Putamen (tissue), 1 donor: ENCODE measurements at regions not wholly inside any gene's neighbourhood (a gene's known extent, or its start where the extent isn't known, plus 50 kb on each side); places are given as distances from the start of the nearest gene placed in this dataset.
"Not testable (repeated sequence)": the region's sequence is repeated elsewhere in the genome, so short reads cannot be mapped to it uniquely, and the experiment has no call there.

ENCODE experiments used
- DNase-seq: peaks from one replicate; pipeline ENCODE4 v3.0.0-alpha.2; 2016; ENCODE audit warnings: low spot score

- DNase-seq = no peak
These were observed 233.0 kb upstream of the MAD2L1 start for GRCh38 chr4:120299631-120300030.

- no peak for DNase-seq
These were observed 226.7 kb upstream of the MAD2L1 start for GRCh38 chr4:120293341-120293740.

- no peak for DNase-seq
These were observed 224.9 kb upstream of the MAD2L1 start for GRCh38 chr4:120291541-120291940.

DNA sequence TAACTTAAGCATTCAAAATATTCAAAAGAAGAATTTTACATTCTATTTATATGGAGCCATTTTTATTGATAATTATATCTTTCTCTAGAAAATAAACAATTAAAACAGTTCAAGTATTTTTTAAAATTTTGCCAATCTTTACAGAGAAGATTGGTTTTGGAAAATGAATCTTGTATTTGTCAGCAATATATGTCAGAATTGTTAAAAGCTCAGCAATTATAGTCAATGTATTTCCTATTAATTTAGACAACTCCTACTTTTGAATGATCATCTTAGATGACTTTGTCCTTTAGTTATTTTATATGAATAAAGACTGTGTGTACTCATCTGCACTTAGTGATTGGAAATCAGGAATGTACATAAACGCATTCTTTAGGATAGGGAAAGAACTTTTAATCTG, 223.9 kb upstream of the MAD2L1 start:
- DNase-seq = no peak

DNA sequence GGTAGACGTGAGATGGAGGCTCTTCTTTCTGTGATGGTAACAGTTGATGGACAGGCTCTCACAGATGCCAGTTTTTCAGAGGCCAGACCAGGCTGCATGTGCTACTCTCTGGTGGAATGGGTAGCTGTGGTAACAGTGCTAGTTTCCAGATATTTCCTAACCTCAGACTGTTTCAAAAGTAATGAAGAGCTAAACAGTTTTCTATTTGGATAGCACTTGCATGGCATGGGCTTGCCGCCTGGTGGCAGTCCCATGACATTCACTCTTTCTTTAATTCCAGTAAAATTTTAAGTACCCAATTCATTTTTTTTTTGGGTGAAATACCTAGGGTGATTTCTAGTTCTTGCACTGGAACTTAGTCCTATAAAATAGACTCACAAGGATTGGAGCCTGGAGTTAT, 220.2 kb upstream of the MAD2L1 start:
- DNase-seq = no peak

GRCh38 chr4:120281581-120281980, 214.9 kb upstream of the MAD2L1 start:
- DNase-seq = no peak

GRCh38 chr4:120277391-120277790, 210.7 kb upstream of the MAD2L1 start:
- DNase-seq = no peak

DNA sequence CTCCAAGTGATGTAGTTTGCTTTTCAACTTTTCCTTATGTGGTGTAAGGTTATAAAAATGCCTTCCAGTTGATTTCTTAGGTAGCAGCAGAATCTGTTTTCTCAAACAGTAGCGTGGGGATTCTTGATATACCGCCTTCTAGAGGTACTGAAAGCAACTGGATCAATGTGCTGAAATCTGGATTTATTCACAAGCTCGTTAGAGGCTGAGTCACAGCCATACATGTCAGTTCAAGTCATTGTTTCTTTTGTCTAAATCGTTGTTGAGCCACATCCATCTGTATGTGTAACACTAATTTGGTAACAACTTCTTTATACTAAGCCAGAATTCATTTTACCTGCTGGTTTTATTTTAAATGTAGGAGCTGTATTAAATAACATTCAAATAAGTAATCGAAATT, 200.0 kb upstream of the MAD2L1 start:
- DNase-seq = no peak

GRCh38 chr4:120263618-120264017, 197.0 kb upstream of the MAD2L1 start:
- DNase-seq = no peak

GRCh38 chr4:120261117-120261516, 194.5 kb upstream of the MAD2L1 start:
- no peak for DNase-seq

DNA sequence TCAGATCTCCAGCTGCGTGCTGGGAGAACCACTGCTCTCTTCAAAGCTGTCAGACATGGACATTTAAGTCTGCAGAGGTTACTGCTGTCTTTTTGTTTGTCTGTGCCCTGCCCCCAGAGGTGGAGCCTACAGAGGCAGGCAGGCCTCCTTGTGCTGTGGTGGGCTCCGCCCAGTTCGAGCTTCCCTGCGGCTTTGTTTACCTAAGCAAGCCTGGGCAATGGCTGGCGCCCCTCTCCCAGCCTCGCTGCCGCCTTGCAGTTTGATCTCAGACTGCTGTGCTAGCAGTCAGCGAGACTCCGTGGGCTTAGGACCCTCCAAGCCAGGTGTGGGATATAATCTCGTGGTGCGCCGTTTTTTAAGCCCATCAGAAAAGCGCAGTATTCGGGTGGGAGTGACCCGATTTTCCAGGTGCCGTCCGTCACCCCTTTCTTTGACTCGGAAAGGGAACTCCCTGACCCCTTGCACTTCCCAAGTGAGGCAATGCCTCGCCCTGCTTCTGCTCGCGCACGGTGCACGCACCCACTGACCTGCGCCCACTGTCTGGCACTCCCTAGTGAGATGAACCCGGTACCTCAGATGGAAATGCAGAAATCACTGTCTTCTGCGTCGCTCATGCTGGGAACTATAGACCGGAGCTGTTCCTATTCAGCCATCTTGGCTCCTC, 189.6 kb upstream of the MAD2L1 start:
- not testable (repeated sequence) for DNase-seq

- DNase-seq = no peak
These were observed 171.8 kb upstream of the MAD2L1 start for GRCh38 chr4:120238277-120238973.

- no peak for DNase-seq
These were observed 170.2 kb upstream of the MAD2L1 start for GRCh38 chr4:120236873-120237272.

- no peak for DNase-seq
These were observed 165.4 kb upstream of the MAD2L1 start for GRCh38 chr4:120232050-120232449.

DNA sequence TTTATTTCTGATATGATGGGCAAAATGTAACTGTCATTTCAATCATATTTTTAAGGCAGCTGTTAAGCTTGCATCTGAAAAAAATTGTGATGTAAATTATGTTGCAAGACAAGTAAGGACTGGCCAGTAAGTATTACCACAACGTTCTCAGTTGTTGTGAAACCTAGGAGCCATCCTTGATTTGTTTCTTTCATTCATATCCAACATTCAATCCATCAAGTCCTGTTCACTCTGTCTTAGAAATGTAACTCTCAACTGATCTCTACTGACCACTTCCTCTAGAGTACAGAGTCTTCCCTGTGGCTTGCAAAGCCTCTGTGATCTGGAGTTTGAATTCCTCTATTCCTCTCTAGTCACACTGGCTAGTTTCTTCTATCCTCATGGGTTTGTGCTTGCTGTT, 161.4 kb upstream of the MAD2L1 start:
- no peak for DNase-seq

DNA sequence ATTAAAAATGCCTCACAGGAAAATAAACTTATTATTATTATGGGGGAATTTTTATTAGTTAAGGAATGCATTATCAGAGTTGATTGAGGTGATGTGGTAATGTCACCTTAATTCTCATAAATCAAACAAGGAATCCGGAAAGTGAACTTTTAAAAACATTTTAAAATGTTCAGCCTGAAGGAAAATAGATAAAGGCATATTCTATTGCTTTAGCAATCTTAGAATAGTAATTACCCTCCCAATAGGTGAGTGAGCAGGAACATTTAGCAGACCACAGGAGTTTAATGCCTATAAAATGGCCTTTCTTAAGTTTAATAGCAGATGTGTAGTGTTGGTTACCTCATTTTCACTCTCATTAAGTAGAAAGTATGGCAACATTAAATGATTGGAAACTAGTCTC, 160.9 kb upstream of the MAD2L1 start:
- DNase-seq = no peak

GRCh38 chr4:120225527-120225926, 158.9 kb upstream of the MAD2L1 start:
- DNase-seq = no peak

DNA sequence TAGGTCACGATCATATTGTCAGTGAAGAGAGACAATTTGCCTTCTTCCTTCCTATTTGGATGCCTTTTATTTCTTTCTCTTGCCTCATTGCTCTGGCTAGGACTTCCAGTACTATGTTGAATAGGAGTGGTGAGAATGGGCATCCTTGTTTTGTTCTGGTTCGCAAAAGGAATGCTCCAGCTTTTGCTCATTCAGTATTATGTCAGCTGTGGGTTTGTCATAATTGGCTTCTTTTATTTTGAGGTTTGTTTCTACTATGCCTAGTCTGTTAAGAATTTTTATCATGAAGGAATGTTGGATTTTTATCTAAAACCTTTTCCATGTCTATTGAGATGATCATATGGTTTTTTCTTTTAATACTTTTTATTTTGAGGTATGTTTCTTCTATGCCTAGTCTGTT, 152.3 kb upstream of the MAD2L1 start:
- DNase-seq = no peak

DNA sequence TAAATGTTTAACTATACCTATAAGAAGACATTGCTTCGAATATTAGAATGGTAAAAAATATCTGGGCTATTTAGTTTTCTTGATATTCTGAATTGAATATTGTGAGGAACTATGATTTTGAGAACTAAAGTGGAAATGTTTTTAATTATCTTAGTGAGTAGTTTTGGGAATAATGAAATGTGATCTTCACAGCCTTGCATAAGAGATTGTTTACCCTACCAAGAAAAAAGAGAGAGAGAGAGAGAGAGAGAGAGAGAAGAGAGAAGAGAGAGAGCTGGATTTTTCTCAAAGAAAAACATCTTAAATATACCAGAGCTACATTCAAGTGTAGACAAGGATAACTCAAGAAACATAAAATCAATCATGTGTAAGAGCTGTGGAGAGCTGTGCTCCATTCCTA, 148.7 kb upstream of the MAD2L1 start:
- no peak for DNase-seq

DNA sequence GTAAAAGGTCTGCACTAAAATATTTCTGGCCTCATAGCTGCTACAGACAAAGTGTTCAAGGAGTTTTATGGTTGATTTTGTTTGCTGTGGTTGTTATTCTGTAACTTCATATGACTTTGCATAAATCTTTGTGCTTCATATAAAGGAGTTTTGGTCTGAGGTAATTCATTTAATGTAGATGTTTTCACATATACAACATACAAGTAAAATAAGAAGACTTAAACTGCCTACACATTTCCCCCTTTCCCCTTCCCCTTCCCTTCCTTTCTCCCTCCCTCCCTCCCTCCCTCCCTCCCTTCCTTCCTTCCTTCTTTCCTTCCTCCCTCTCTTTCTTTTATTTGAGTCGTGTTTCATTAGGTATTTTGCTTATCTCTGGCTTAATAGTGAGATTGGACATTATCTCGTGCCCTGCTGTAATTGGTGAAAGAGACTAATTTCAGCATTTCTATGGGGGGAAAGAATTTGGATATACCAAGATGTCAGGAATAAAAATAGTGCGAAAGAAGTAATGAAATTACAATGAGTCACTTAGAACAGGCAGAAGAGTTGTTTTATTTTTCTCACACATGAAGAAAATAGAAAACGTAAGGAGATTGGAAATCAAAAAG, 144.9 kb upstream of the MAD2L1 start:
- DNase-seq = no peak

DNA sequence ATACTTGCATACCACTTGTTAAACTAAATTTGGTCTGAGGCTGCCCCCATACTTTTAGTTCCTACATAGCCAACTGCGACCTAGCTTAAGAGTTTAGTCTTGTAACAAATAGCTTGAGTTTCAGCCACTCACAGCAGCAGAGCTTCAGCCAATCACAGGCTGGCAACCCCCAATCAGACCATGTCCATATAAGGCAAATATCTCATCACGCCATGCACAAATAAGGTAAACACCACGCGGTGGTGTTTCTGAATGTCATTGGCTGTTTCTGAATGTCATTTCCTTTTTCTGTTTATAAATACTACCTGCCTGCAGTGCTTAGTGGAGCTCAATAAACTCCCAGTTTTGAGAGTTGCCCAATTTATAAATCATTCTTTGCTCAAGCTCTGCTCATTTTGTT, 143.1 kb upstream of the MAD2L1 start:
- DNase-seq = no peak

DNA sequence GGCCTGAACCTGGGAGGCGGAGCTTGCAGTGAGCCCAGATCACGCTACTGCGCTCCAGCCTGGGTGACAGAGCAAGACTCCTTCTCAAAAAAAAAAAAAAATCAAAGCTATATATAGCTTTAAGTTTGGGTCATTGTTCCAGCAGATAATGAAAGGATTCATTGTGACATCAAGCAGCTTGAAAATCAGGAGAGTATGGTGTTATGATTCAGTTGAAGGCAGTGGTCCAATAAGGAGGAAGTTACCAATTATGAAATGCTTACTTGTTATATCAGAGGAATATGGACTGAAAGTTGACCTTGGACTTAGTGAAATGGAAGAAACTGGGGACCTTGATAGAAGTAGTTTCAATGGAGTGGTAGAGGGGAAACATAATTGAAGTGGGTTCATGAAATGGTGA, 140.4 kb upstream of the MAD2L1 start:
- no peak for DNase-seq

DNA sequence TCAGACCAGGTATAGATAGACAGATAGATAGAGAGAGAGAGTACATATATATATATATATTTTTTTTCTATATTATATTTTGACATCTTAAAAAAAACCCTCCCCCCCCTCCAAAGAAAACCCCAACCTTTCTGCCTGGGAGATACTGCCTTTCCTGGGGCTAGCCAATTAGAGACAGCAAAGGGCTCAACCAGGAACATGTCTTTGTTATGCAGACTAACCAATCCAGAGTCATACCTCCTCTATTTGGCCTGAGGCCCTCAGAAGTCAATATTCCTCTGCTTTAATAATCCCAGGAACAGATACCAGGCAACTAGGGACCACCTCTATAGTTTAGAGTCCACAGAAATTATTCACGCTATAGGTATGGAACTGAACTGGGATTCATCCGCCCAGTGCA, 135.6 kb upstream of the MAD2L1 start:
- DNase-seq = no peak
